ENCODE measurements at regions not wholly inside any gene's neighbourhood (a gene's known extent, or its start where the extent isn't known, plus 50 kb on each side); places are given as distances from the start of the nearest gene placed in this dataset.
A peak's percentile ranks its signal among the peaks of the same experiment; 100 is the strongest.

DNA sequence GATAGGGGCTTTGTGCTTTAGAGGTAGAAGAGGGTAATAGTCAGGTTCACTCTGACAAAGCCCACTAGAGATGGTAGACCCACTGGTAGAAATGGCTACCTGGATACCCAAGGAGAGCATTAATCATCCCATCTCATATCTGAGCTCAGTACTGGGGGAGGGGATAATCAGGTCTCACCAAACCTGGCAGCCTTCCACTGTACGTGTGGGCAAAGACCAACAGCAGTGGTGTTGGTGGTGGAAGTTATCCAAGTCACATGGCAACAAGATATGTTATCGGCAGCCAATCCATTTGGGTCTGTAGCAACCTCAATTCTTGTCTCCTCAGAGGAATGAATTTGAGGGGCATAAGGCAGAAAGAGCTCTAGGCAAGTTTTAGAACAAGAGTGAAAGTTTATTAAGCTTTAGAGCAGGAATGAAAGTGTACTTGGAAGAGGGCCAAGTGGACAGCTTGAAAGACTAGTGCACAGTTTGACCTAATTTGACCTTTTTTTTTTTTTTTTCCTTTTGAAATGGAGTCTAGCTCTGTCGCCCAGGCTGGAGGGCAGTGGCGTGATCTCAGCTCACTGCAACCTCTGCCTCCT lies 67.0 kb upstream of the CXCL13 start:
- H3K27ac ChIP-seq (ENCODE audit: insufficient read depth, low read depth, low read length), result no peak overlapping the region
- H3K36me3 ChIP-seq (ENCODE audit: control insufficient read depth in 2 of 2, extremely low read depth in 1 of 2, insufficient read depth in 2 of 2, low read length in 2 of 2), result no peaks in the 10 kb centered on the region
- H3K4me1 ChIP-seq (ENCODE audit: control insufficient read depth, extremely low read depth, insufficient read depth, low read length), result no peaks in the 10 kb centered on the region
- dilution Hi-C loops (cut with MboI; ENCODE audit: extremely low pct_ligation_motif_present, low sequenced_read_pairs), result no loop called here
- ChIA-PET CTCF (interaction anchor here (1.4 to 1.8 kb wide), 2 partner anchors 13 to 63 kb away, joined by 5 read pairs; no protein-coding TSS in a partner anchor), POLR2A (no interaction called here)
- BruUV-seq (replicated peaks), result no TSS peak
- H3K79me2 ChIP-seq (ENCODE audit: control insufficient read depth, insufficient read depth, low read length), result no peaks in the 10 kb centered on the region
- FAIRE-seq (no peak), DNase-seq (ENCODE audit: low read depth, low spot score) (peak; percentile 5)
- no peak overlapping the region for H2AFZ ChIP-seq (ENCODE audit: low read depth, low read length)
- H3K4me2 ChIP-seq (ENCODE audit: insufficient read depth, low read length), result no peak overlapping the region
- no peaks in the 10 kb centered on the region for H3K27me3 ChIP-seq (ENCODE audit: control insufficient read depth in 2 of 2, insufficient read depth in 2 of 2, low read length in 2 of 2)
- TF ChIP-seq EZH2 (IDR thresholded peaks at IDR 0.05; ENCODE audit: borderline replicate concordance, low read depth, low read length, severe bottlenecking) (no peak), FOS (IDR thresholded peaks at IDR 0.05; ENCODE audit: borderline replicate concordance, insufficient read depth, low read length) (no peak), JUN (IDR thresholded peaks at IDR 0.05; ENCODE audit: borderline replicate concordance, insufficient read depth, insufficient read length, low read depth) (no peak), GATA2 (IDR thresholded peaks at IDR 0.05; ENCODE audit: insufficient read depth, insufficient read length, low read depth, low read length) (no peak), MYC (IDR thresholded peaks at IDR 0.05; ENCODE audit: low read depth, low read length) (no peak), POLR2AphosphoS5 (IDR thresholded peaks at IDR 0.05; ENCODE audit: insufficient read depth, low read depth, low read length) (no peak), POLR2A (IDR thresholded peaks at IDR 0.05; ENCODE audit: low read depth, low read length) (no peak)
- TF ChIP-seq, protein P1, sequence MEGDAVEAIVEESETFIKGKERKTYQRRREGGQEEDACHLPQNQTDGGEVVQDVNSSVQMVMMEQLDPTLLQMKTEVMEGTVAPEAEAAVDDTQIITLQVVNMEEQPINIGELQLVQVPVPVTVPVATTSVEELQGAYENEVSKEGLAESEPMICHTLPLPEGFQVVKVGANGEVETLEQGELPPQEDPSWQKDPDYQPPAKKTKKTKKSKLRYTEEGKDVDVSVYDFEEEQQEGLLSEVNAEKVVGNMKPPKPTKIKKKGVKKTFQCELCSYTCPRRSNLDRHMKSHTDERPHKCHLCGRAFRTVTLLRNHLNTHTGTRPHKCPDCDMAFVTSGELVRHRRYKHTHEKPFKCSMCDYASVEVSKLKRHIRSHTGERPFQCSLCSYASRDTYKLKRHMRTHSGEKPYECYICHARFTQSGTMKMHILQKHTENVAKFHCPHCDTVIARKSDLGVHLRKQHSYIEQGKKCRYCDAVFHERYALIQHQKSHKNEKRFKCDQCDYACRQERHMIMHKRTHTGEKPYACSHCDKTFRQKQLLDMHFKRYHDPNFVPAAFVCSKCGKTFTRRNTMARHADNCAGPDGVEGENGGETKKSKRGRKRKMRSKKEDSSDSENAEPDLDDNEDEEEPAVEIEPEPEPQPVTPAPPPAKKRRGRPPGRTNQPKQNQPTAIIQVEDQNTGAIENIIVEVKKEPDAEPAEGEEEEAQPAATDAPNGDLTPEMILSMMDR (IDR thresholded peaks at IDR 0.05; ENCODE audit: extremely low read depth in 1 of 2, insufficient read depth in 1 of 2, low read depth in 1 of 2, low read length in 2 of 2), result no peak
- TF ChIP-seq, protein P2, sequence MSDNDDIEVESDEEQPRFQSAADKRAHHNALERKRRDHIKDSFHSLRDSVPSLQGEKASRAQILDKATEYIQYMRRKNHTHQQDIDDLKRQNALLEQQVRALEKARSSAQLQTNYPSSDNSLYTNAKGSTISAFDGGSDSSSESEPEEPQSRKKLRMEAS (IDR thresholded peaks at IDR 0.05; ENCODE audit: insufficient read depth, insufficient read length), result no peak
- intact Hi-C loops (cut with micrococcal nuclease), result no loop called here
- no peaks in the 10 kb centered on the region for H3K9me1 ChIP-seq (replicated peaks; ENCODE audit: control insufficient read depth, extremely low read depth, insufficient read depth, low read length)
- no peaks in the 10 kb centered on the region for H3K9me3 ChIP-seq (replicated peaks; ENCODE audit: control insufficient read depth, insufficient read depth, low read length)
- no peaks in the 10 kb centered on the region for H4K20me1 ChIP-seq (replicated peaks; ENCODE audit: control insufficient read depth, extremely low read depth, insufficient read depth, low read length)
- no peak overlapping the region for H3K4me3 ChIP-seq (replicated peaks in 1 of 3; ENCODE audit: insufficient read depth in 1 of 3, low read depth in 1 of 3, low read length in 3 of 3)
- no peak overlapping the region for H3K9ac ChIP-seq (replicated peaks; ENCODE audit: extremely low read depth, insufficient read depth, low read length)

Data from endothelial cell of umbilical vein (primary cell).